ENCODE measurements at regions not wholly inside any gene's neighbourhood (a gene's known extent, or its start where the extent isn't known, plus 50 kb on each side); places are given as distances from the start of the nearest gene placed in this dataset.
"Not testable (repeated sequence)": the region's sequence is repeated elsewhere in the genome, so short reads cannot be mapped to it uniquely, and the experiment has no call there.

DNA sequence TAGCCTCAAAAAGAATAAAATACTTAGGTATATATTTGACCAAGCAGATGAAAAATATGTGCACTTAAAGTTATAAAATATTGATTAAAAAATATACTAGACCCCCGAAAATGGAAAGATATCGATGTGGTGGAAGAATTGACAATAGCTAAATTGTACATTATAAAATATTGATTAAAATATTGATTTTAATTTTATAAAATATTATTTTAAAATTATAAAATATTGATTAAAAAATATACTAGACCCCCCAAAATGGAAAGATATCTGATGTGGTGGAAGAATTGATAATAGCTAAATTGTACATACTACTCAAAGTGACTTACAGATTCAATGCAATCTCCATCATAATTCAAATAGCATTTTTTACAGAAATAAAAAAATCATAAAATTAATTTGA lies 1540.9 kb upstream of the RAG2 start:
- peaks cover 40% of the 10 kb centered on the region for H3K9me3 ChIP-seq (replicated peaks)
- no peaks in the 10 kb centered on the region for H3K36me3 ChIP-seq
- intact Hi-C loops (cut with micrococcal nuclease) = no loop called here
- TF ChIP-seq CTCF (IDR thresholded peaks at IDR 0.05; ENCODE audit: borderline replicate concordance) = no peak
- H3K4me1 ChIP-seq = no peaks in the 10 kb centered on the region
- DNase-seq = no peak
- H3K4me3 ChIP-seq = no peak overlapping the region
- no peak overlapping the region for H3K27ac ChIP-seq (replicated peaks)
- no peaks in the 10 kb centered on the region for H3K27me3 ChIP-seq (ENCODE audit: low read depth)

DNA sequence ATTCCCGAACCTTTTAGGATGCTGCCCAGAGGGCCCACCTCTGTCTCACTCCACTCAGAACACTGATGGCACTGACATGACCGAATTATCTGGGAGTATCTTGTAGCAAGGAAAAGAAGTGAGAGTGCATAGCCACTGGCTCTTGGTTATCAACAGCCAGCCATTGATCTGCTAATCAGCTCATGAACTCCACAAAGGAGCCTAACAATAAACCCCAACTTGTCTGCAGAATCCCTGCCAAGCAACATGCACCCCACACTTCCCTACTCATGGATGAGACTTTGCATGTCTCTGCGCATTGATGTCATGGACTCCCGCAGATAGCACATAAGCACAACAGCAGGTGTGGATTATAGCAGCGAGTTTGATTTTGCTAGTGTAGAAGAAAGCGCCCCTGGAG lies 1538.9 kb upstream of the RAG2 start:
- intact Hi-C loops (cut with micrococcal nuclease) = no loop called here
- peaks cover 33% of the 10 kb centered on the region for H3K9me3 ChIP-seq (replicated peaks)
- no peaks in the 10 kb centered on the region for H3K4me1 ChIP-seq
- no peaks in the 10 kb centered on the region for H3K36me3 ChIP-seq
- no peak overlapping the region for H3K27ac ChIP-seq (replicated peaks)
- no peak for DNase-seq
- H3K27me3 ChIP-seq (ENCODE audit: low read depth) = no peaks in the 10 kb centered on the region
- H3K4me3 ChIP-seq = no peak overlapping the region
- no peak for TF ChIP-seq CTCF (IDR thresholded peaks at IDR 0.05; ENCODE audit: borderline replicate concordance)

- TF ChIP-seq CTCF (IDR thresholded peaks at IDR 0.05; ENCODE audit: borderline replicate concordance) = no peak
- no peaks in the 10 kb centered on the region for H3K4me1 ChIP-seq
- H3K4me3 ChIP-seq = no peak overlapping the region
- no peak overlapping the region for H3K27ac ChIP-seq (replicated peaks)
- H3K9me3 ChIP-seq (replicated peaks) = peaks cover under 1% of the 10 kb centered on the region
- no peaks in the 10 kb centered on the region for H3K27me3 ChIP-seq (ENCODE audit: low read depth)
- intact Hi-C loops (cut with micrococcal nuclease) = no loop called here
- H3K36me3 ChIP-seq = no peaks in the 10 kb centered on the region
- DNase-seq = no peak
Observed at GRCh38 chr11:38131535-38131934, 1533.5 kb upstream of the RAG2 start.

DNA sequence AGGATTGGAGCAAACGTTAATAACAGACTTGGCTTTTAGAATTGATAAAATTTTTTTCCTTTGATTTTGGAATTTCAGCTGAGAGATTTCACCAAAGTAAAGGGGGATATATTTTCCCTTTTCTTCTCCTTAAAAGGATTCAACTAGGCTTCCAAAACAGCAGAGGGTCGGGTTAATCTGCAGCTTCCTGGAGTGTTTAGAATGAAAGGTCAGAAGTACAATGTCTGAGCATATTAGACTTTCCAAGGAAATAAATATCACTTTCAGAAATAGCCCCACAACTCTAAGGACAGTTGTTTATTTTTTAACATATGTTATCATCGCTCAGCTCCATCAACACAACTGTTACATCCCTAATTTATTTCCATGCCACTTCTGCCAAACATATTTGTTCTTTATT lies 1532.9 kb upstream of the RAG2 start:
- no peak overlapping the region for H3K4me3 ChIP-seq
- H3K4me1 ChIP-seq = no peaks in the 10 kb centered on the region
- no peaks in the 10 kb centered on the region for H3K27me3 ChIP-seq (ENCODE audit: low read depth)
- intact Hi-C loops (cut with micrococcal nuclease) = no loop called here
- H3K9me3 ChIP-seq (replicated peaks) = no peaks in the 10 kb centered on the region
- DNase-seq = no peak
- TF ChIP-seq CTCF (IDR thresholded peaks at IDR 0.05; ENCODE audit: borderline replicate concordance) = no peak
- no peak overlapping the region for H3K27ac ChIP-seq (replicated peaks)
- H3K36me3 ChIP-seq = no peaks in the 10 kb centered on the region

DNA sequence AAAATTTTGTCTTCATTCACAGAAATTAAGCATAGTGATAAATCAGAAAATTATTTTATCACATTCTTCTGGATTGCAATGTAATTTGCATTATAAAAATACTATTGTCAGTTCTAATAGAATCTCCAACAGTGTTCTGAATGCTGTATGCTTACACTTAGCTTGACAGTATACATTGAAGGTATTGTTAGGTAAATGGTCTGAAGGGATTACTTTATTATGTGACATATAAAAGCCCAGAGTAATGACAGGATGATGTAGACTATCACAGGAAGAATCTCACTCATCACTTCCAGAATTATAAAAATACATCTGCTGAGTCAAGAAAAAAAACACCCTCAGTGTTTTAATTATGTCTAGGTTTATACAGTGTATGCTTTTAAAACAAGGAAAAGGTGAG lies 1532.5 kb upstream of the RAG2 start:
- no peaks in the 10 kb centered on the region for H3K4me1 ChIP-seq
- no peaks in the 10 kb centered on the region for H3K27me3 ChIP-seq (ENCODE audit: low read depth)
- no peak overlapping the region for H3K27ac ChIP-seq (replicated peaks)
- H3K36me3 ChIP-seq = no peaks in the 10 kb centered on the region
- no peaks in the 10 kb centered on the region for H3K9me3 ChIP-seq (replicated peaks)
- no peak overlapping the region for H3K4me3 ChIP-seq
- DNase-seq = no peak
- intact Hi-C loops (cut with micrococcal nuclease) = no loop called here
- no peak for TF ChIP-seq CTCF (IDR thresholded peaks at IDR 0.05; ENCODE audit: borderline replicate concordance)

GRCh38 chr11:38123673-38124072 lies 1525.6 kb upstream of the RAG2 start:
- no peak for TF ChIP-seq CTCF (IDR thresholded peaks at IDR 0.05; ENCODE audit: borderline replicate concordance)
- Histone ChIP-seq H3K27ac (replicated peaks) (no peak overlapping the region), H3K36me3 (no peaks in the 10 kb centered on the region), H3K9me3 (replicated peaks) (no peaks in the 10 kb centered on the region), H3K4me3 (no peak overlapping the region), H3K27me3 (ENCODE audit: low read depth) (no peaks in the 10 kb centered on the region), H3K4me1 (no peaks in the 10 kb centered on the region)
- DNase-seq = no peak
- intact Hi-C loops (cut with micrococcal nuclease) = no loop called here

- H3K27ac ChIP-seq (replicated peaks); H3K36me3 ChIP-seq; H3K4me1 ChIP-seq; H3K4me3 ChIP-seq; H3K27me3 ChIP-seq (ENCODE audit: low read depth); DNase-seq; intact Hi-C loops (cut with micrococcal nuclease): not testable (repeated sequence)
- peaks cover 12% of the 10 kb centered on the region for H3K9me3 ChIP-seq (replicated peaks)
Observed at GRCh38 chr11:38116616-38117015, 1518.6 kb upstream of the RAG2 start.

DNA sequence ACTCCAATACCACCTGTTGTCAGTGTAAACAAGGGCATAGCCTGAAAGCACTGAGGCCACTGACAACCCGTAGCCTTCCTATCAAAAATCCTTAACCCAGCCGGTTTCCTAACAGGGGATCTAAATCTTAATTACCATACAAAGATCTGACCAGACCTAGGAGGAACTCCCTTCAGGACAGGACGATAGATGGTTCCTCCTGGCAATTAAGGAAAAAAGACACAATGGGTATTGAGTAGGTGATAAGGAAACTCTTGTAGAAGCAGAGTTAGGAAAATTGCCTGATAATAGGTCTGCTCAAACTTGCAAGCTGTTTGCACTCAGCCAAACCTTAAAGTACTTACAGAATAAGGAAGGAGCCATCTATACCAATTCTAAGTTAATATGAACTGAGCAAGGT lies 1517.3 kb upstream of the RAG2 start:
- H3K27ac ChIP-seq (replicated peaks); intact Hi-C loops (cut with micrococcal nuclease); H3K4me3 ChIP-seq; DNase-seq; H3K36me3 ChIP-seq; H3K27me3 ChIP-seq (ENCODE audit: low read depth); H3K4me1 ChIP-seq: not testable (repeated sequence)
- peaks cover 12% of the 10 kb centered on the region for H3K9me3 ChIP-seq (replicated peaks)

All from left ventricle myocardium inferior (tissue), 1 donor.